NB4 (cell line): ENCODE measurements at regions not wholly inside any gene's neighbourhood (a gene's known extent, or its start where the extent isn't known, plus 50 kb on each side); places are given as distances from the start of the nearest gene placed in this dataset.

Experiments
- DNase-seq: peaks from one replicate; pipeline ENCODE4 v3.0.0; 2010; ENCODE audit warnings: low read depth
- H3K4me3 ChIP-seq: one replicate; pipeline ENCODE4 v1.5.1; 2011; ENCODE audit warnings: mild to moderate bottlenecking, low read depth, low read length, moderate library complexity
- CTCF ChIP-seq: IDR thresholded peaks from one replicate; pipeline ENCODE4 v1.5.1; 2012; ENCODE audit warnings: low read depth, low read length
- MYC ChIP-seq: IDR thresholded peaks from 2 replicates; pipeline ENCODE4 v1.6.1; 2011; ENCODE audit warnings: low read depth, low read length
- POLR2A ChIP-seq: IDR thresholded peaks from 2 replicates; pipeline ENCODE4 v1.6.1; 2011; ENCODE audit warnings: mild to moderate bottlenecking; ENCODE audit not compliant: insufficient read length; ENCODE audit errors: extremely low read depth
- TF ChIP-seq, protein P1 (sequence below): IDR thresholded peaks from 2 replicates; pipeline ENCODE4 v1.6.1; 2011; ENCODE audit warnings: low read depth, low read length

- TF ChIP-seq POLR2A: no peak
- TF ChIP-seq, protein P1, sequence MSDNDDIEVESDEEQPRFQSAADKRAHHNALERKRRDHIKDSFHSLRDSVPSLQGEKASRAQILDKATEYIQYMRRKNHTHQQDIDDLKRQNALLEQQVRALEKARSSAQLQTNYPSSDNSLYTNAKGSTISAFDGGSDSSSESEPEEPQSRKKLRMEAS: no peak
- TF ChIP-seq CTCF: no peak
- TF ChIP-seq MYC: no peak
- DNase-seq: no peak
These were observed 242.9 kb downstream of the ANKRD7 start for GRCh38 chr7:118467381-118467780.

GRCh38 chr7:118472581-118472980, 248.1 kb downstream of the ANKRD7 start:
- TF ChIP-seq POLR2A: no peak
- TF ChIP-seq MYC: no peak
- no peak for TF ChIP-seq CTCF
- TF ChIP-seq, protein P1: no peak
- DNase-seq: no peak

More at GRCh38 chr7:118467381-118467780, 242.9 kb downstream of the ANKRD7 start:
- H3K4me3 ChIP-seq: no peak overlapping the region

GRCh38 chr7:118473271-118473670, 248.8 kb downstream of the ANKRD7 start:
- TF ChIP-seq, protein P1: no peak
- TF ChIP-seq POLR2A: no peak
- TF ChIP-seq CTCF: no peak
- TF ChIP-seq MYC: no peak
- no peak for DNase-seq

More at GRCh38 chr7:118472581-118472980, 248.1 kb downstream of the ANKRD7 start:
- no peak overlapping the region for H3K4me3 ChIP-seq

DNA sequence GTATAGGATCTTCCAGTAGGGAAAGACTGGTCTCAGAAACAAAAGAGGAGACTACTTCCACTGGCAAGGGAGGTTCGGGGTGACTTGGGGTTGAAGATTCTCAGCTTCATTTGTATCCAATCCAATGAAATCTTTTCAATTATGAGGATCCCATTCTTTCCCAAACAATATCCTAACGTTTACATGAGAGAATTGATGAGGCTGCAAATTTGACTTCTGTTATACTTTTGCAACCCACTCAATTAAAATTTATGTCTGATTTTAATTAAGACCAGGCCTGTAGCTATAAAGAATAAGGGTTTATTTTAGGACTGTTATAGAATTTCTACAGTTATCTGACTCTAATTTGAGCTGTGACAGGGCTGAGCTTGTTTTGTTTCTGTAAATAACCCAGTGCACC, 251.5 kb downstream of the ANKRD7 start:
- TF ChIP-seq CTCF: no peak
- TF ChIP-seq, protein P1: no peak
- no peak for TF ChIP-seq POLR2A
- no peak for TF ChIP-seq MYC
- no peak overlapping the region for H3K4me3 ChIP-seq
- no peak for DNase-seq

More at GRCh38 chr7:118473271-118473670, 248.8 kb downstream of the ANKRD7 start:
- H3K4me3 ChIP-seq: no peak overlapping the region

DNA sequence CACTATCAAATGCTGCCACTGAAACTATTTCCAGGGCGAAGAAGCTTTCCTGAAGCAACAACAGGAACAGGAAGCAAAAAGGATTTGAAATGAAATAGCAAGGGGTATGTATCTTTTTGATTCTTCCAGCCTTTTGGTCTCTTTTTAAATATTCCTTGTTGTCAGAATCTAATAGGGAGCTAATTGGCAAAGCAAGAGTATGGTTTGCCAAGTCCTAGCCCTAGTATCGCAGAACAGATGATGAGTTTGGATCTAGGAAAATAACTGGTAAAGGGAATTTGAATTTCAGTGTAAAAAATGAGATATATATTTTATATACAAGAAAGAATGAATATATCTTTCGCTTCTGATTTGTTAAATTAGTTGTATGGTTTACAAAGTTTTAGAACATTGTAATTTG, 252.5 kb downstream of the ANKRD7 start:
- no peak for DNase-seq
- no peak overlapping the region for H3K4me3 ChIP-seq
- TF ChIP-seq POLR2A: no peak
- no peak for TF ChIP-seq CTCF
- TF ChIP-seq, protein P1: no peak
- TF ChIP-seq MYC: no peak

DNA sequence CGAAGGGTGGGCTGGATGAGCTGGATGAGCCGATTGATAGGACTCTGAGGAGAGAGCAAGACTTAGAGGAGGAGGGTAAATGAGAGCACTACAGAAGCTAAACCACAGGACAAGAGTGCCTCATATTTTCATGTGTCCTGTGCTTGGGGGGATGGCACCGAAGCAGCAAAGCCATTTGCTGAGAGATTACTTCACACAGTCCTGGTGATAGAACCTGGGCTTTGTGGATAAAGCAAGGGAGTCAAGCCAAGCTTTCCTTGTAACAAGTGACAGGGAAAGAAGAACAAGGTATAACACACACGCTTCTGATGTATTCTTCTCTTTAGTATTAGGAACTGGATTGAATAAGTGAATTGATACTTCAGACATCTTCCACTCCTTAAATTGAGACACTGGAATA, 253.7 kb downstream of the ANKRD7 start:
- TF ChIP-seq, protein P1: no peak
- TF ChIP-seq CTCF (no peak), POLR2A (no peak), MYC (no peak)
- no peak for DNase-seq
- no peak overlapping the region for H3K4me3 ChIP-seq
